H1 (cell line): ENCODE measurements at regions not wholly inside any gene's neighbourhood (a gene's known extent, or its start where the extent isn't known, plus 50 kb on each side); places are given as distances from the start of the nearest gene placed in this dataset.

ENCODE experiments used
- CBX5 ChIP-seq: fragments of 300-800, 300-1000 bp; sonication (generic); IDR thresholded peaks from 2 replicates; pipeline ENCODE4 v1.7.1; 2016; ENCODE audit warnings: antibody characterized with exemption, low read length, low read depth
- CTBP2 ChIP-seq: IDR thresholded peaks from 2 replicates; pipeline ENCODE4 v1.7.0; 2011; ENCODE audit warnings: borderline replicate concordance, mild to moderate bottlenecking, moderate library complexity, mixed read lengths, low read length; ENCODE audit not compliant: insufficient read depth, insufficient read length
- CTCF ChIP-seq, 3 experiments: IDR thresholded peaks; 1 replicate in 2 of 3; 2 replicates in 1 of 3; pipeline versions ENCODE4 v1.5.1 to v1.6.1; 2011; ENCODE audit warnings: low read length in 3 of 3, mild to moderate bottlenecking in 3 of 3, inconsistent platforms in 2 of 3, low read depth in 1 of 3, moderate library complexity in 1 of 3; ENCODE audit not compliant: insufficient read depth in 1 of 3; ENCODE audit errors: control extremely low read depth in 1 of 3

- TF ChIP-seq CTCF (IDR thresholded peaks at IDR 0.05; ENCODE audit: control extremely low read depth in 1 of 3, insufficient read depth in 1 of 3, low read depth in 1 of 3, low read length in 3 of 3) = no peak
- TF ChIP-seq CTBP2 = no peak
- TF ChIP-seq CBX5 = no peak
Observed at GRCh38 chr16:59046335-59046734, 312.2 kb upstream of the GOT2 start (continued).
